IMR-90 (cell line): ENCODE measurements at regions not wholly inside any gene's neighbourhood (a gene's known extent, or its start where the extent isn't known, plus 50 kb on each side); places are given as distances from the start of the nearest gene placed in this dataset.

Source experiments
- ATAC-seq: fragments of 200-7000 bp; cut with Tn5 transposase; 2 replicates; pipeline ENCODE4 v1.9.1; 2020; ENCODE audit warnings: low read depth, mild to moderate bottlenecking, moderate library complexity
- BruUV-seq: library from RNA; stranded (reverse); fragments of 400-500 nt; replicated peaks from 2 replicates; lab custom pipeline; 2021; lab: Mats Ljungman, UMichigan
- CTCF ChIA-PET: fragments of 300-600 bp; formaldehyde crosslinking; extraction: SDS; loops from one replicate; lab custom pipeline; 2021; ENCODE audit warnings: antibody characterized with exemption; lab: Yijun Ruan, JAX
- POLR2A ChIA-PET: fragments of 300-600 bp; sonication (Branson Sonifier 250); formaldehyde crosslinking; loops from one replicate; lab custom pipeline; 2022; ENCODE audit warnings: antibody characterized with exemption; ENCODE audit not compliant: unreplicated experiment; lab: Charles Lee
- DNase-seq: peaks from one replicate; pipeline ENCODE4 v3.0.0; 2013
- H2AFZ ChIP-seq: replicated peaks from 2 replicates; pipeline ENCODE3; 2013; ENCODE audit warnings: low read length, mild to moderate bottlenecking; ENCODE audit not compliant: poor library complexity
- H2AK5ac ChIP-seq: 2 replicates; pipeline ENCODE4 v1.6.1; 2013; ENCODE audit warnings: low read depth, low read length, inconsistent platforms
- H2AK9ac ChIP-seq: replicated peaks from 2 replicates; pipeline ENCODE3; 2013; ENCODE audit warnings: mild to moderate bottlenecking, low read depth, low read length, moderate library complexity; ENCODE audit not compliant: poor library complexity
- H2BK120ac ChIP-seq: 2 replicates; pipeline ENCODE4 v1.6.1; 2013; ENCODE audit warnings: low read depth, low read length, inconsistent platforms
- H2BK15ac ChIP-seq: 3 replicates; pipeline ENCODE4 v1.6.1; 2013; ENCODE audit warnings: low read depth, low read length, inconsistent platforms
- H2BK20ac ChIP-seq: 2 replicates; pipeline ENCODE4 v1.6.1; 2013; ENCODE audit warnings: low read depth, mild to moderate bottlenecking, inconsistent platforms, low read length, moderate library complexity
- H2BK5ac ChIP-seq: 2 replicates; pipeline ENCODE4 v1.6.1; 2013; ENCODE audit warnings: mild to moderate bottlenecking, low read depth, low read length, inconsistent platforms; ENCODE audit not compliant: poor library complexity, severe bottlenecking
- H3K14ac ChIP-seq: replicated peaks from 2 replicates; pipeline ENCODE4 v1.6.1; 2013; ENCODE audit warnings: low read depth, low read length, inconsistent platforms
- H3K18ac ChIP-seq: 2 replicates; pipeline ENCODE4 v1.6.1; 2013; ENCODE audit warnings: low read depth, low read length, control low read depth
- H3K23ac ChIP-seq: 2 replicates; pipeline ENCODE4 v1.6.1; 2013; ENCODE audit warnings: low read depth, low read length, inconsistent platforms
- H3K27ac ChIP-seq: 2 replicates; pipeline ENCODE4 v1.5.1; 2013; ENCODE audit warnings: mild to moderate bottlenecking, control low read depth, low read length; ENCODE audit not compliant: insufficient read depth
- H3K27me3 ChIP-seq: 2 replicates; pipeline ENCODE4 v1.6.1; 2013; ENCODE audit warnings: low read length; ENCODE audit not compliant: control insufficient read depth, insufficient read depth
- H3K36me3 ChIP-seq: 2 replicates; pipeline ENCODE4 v1.6.1; 2013; ENCODE audit warnings: low read length, mixed read lengths; ENCODE audit not compliant: control insufficient read depth, insufficient read depth
- H3K4ac ChIP-seq: 2 replicates; pipeline ENCODE4 v1.6.1; 2013; ENCODE audit warnings: low read depth, low read length, inconsistent platforms
- H3K4me1 ChIP-seq: 2 replicates; pipeline ENCODE4 v1.6.1; 2013; ENCODE audit warnings: low read length, mixed read lengths; ENCODE audit not compliant: control insufficient read depth, insufficient read depth
- H3K4me2 ChIP-seq: 2 replicates; pipeline ENCODE4 v1.6.1; 2013; ENCODE audit warnings: low read depth, mild to moderate bottlenecking, control low read depth, low read length, moderate library complexity
- H3K4me3 ChIP-seq: 2 replicates; pipeline ENCODE4 v1.5.1; 2013; ENCODE audit warnings: low read depth, mild to moderate bottlenecking, control low read depth, low read length, moderate library complexity; ENCODE audit not compliant: insufficient read depth
- H3K56ac ChIP-seq: 2 replicates; pipeline ENCODE4 v1.6.1; 2013; ENCODE audit warnings: low read length, inconsistent platforms; ENCODE audit not compliant: insufficient read depth; ENCODE audit errors: extremely low read depth
- H3K79me1 ChIP-seq, 2 experiments: 2 replicates each; pipeline ENCODE4 v1.6.1; 2013; ENCODE audit warnings: low read length in 2 of 2, inconsistent platforms in 1 of 2, low read depth in 1 of 2
- H3K9ac ChIP-seq: 2 replicates; pipeline ENCODE4 v1.6.1; 2013; ENCODE audit warnings: low read depth, low read length, control low read depth
- H3K9me1 ChIP-seq: 2 replicates; pipeline ENCODE4 v1.6.1; 2013; ENCODE audit warnings: low read length, inconsistent platforms; ENCODE audit not compliant: insufficient read depth
- H3K9me3 ChIP-seq: 2 replicates; pipeline ENCODE4 v1.6.1; 2013; ENCODE audit warnings: low read length; ENCODE audit not compliant: control insufficient read depth, insufficient read depth
- H4K20me1 ChIP-seq: 2 replicates; pipeline ENCODE4 v1.6.1; 2013; ENCODE audit warnings: low read length, inconsistent platforms; ENCODE audit not compliant: insufficient read depth
- H4K5ac ChIP-seq: 2 replicates; pipeline ENCODE4 v1.6.1; 2013; ENCODE audit warnings: mild to moderate bottlenecking, low read depth, low read length, control low read depth
- H4K8ac ChIP-seq, 2 experiments: 2 replicates each; pipeline ENCODE4 v1.6.1; 2013; ENCODE audit warnings: low read depth in 2 of 2, low read length in 2 of 2, control low read depth in 1 of 2, inconsistent platforms in 1 of 2
- H4K91ac ChIP-seq: 2 replicates; pipeline ENCODE4 v1.6.1; 2013; ENCODE audit warnings: low read depth, low read length, inconsistent platforms; ENCODE audit not compliant: insufficient read depth
- CHD1 ChIP-seq: IDR thresholded peaks from 2 replicates; pipeline ENCODE4 v1.6.1; 2012; ENCODE audit warnings: low read depth, low read length, improper control_type of control experiment
- FOS ChIP-seq: fragments of 150-350 bp; IDR thresholded peaks from 2 replicates; pipeline ENCODE4 v1.6.1; 2016; ENCODE audit warnings: low read depth, low read length
- MXI1 ChIP-seq: IDR thresholded peaks from 2 replicates; pipeline ENCODE4 v1.6.1; 2012; ENCODE audit warnings: low read depth, mild to moderate bottlenecking, low read length, moderate library complexity, borderline replicate concordance
- NFE2L2 ChIP-seq: fragments of 150-350 bp; IDR thresholded peaks from 2 replicates; pipeline ENCODE4 v1.6.1; 2016; ENCODE audit warnings: low read depth, mild to moderate bottlenecking, low read length
- WGBS, 2 experiments: methylation state at CpG; one replicate each; pipeline versions ENCODE4 v1.1.5 to v1.1.7; 2013; ENCODE audit warnings: missing lambda C conversion rate in 2 of 2; ENCODE audit not compliant: insufficient read length in 1 of 2; ENCODE audit errors: extremely low coverage in 2 of 2; 5-methylcytosine and 5-hydroxymethylcytosine counted together
- dilution Hi-C: fragments of 300-500 bp; cut with HindIII; formaldehyde crosslinking; loops from one replicate; pipeline ENCODE4 v1.14.3; 2018; ENCODE audit warnings: low sequenced_read_pairs; ENCODE audit not compliant: unreplicated experiment
- in situ Hi-C: fragments of 300-500 bp; cut with MboI; formaldehyde crosslinking; loops from 3 replicates; pipeline ENCODE4 v1.14.3; 2019; ENCODE audit warnings: low sequenced_read_pairs, inconsistent platforms, mixed read lengths
- intact Hi-C: fragments of 100-400 bp; cut with micrococcal nuclease; formaldehyde crosslinking; loops from 2 replicates; pipeline ENCODE4 v1.10.0; 2022
- TF ChIP-seq, protein P1 (sequence below): fragments of 150-350 bp; IDR thresholded peaks from 2 replicates; pipeline ENCODE4 v1.6.1; 2017; ENCODE audit warnings: mild to moderate bottlenecking, antibody characterized with exemption, low read length, low read depth

GRCh38 chr4:36722986-36723385 is 441.6 kb downstream of the DTHD1 start:
- no peak overlapping the region for H2AK9ac ChIP-seq
- dilution Hi-C loops (no loop called here), in situ Hi-C loops (no loop called here), intact Hi-C loops (no loop called here)
- H4K5ac ChIP-seq, result no peak overlapping the region
- H3K9ac ChIP-seq, result no peak overlapping the region
- H3K27me3 ChIP-seq, result no peaks in the 10 kb centered on the region
- POLR2A ChIA-PET, result no interaction called here
- H3K4me3 ChIP-seq, result no peak overlapping the region
- no peaks in the 10 kb centered on the region for H3K36me3 ChIP-seq
- H2AFZ ChIP-seq, result no peak overlapping the region
- no peaks in the 10 kb centered on the region for H3K9me1 ChIP-seq
- H3K18ac ChIP-seq, result no peak overlapping the region
- BruUV-seq, result no TSS peak
- no peak for TF ChIP-seq CHD1
- no peak for TF ChIP-seq NFE2L2
- TF ChIP-seq FOS, result no peak
- TF ChIP-seq, protein P1, sequence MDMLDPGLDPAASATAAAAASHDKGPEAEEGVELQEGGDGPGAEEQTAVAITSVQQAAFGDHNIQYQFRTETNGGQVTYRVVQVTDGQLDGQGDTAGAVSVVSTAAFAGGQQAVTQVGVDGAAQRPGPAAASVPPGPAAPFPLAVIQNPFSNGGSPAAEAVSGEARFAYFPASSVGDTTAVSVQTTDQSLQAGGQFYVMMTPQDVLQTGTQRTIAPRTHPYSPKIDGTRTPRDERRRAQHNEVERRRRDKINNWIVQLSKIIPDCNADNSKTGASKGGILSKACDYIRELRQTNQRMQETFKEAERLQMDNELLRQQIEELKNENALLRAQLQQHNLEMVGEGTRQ, result no peak
- no peak for TF ChIP-seq MXI1
- H3K56ac ChIP-seq, result no peak overlapping the region
- H4K20me1 ChIP-seq, result no peaks in the 10 kb centered on the region
- CTCF ChIA-PET, result no interaction called here
- 20% methylated on average over 1 of the region's 1 CpG; no CpG with 5 or more reads in 1 of the 2 experiments for WGBS, 2 experiments
- no peak overlapping the region for H3K27ac ChIP-seq
- H2AK5ac ChIP-seq, result no peak overlapping the region
- DNase-seq, result no peak
- H3K79me1 ChIP-seq, result no peaks in the 10 kb centered on the region
- no peak overlapping the region for H3K4me2 ChIP-seq
- H2BK5ac ChIP-seq, result no peak overlapping the region
- no peak overlapping the region for H3K23ac ChIP-seq
- no peaks in the 10 kb centered on the region for H3K4me1 ChIP-seq
- H3K4ac ChIP-seq, result no peak overlapping the region
- H2BK20ac ChIP-seq, result no peak overlapping the region
- no peak overlapping the region for H3K14ac ChIP-seq
- 0 out of 2 replicates have a peak, but pooled peaks cover 2% of the 10 kb centered on the region for H3K9me3 ChIP-seq
- no peak overlapping the region for H4K91ac ChIP-seq
- ATAC-seq, result no peak
- H4K8ac ChIP-seq, result no peak overlapping the region
- H2BK120ac ChIP-seq, result no peak overlapping the region
- H2BK15ac ChIP-seq, result no peak overlapping the region
